NT2/D1 (cell line): ENCODE measurements at regions not wholly inside any gene's neighbourhood (a gene's known extent, or its start where the extent isn't known, plus 50 kb on each side); places are given as distances from the start of the nearest gene placed in this dataset.

ENCODE experiments used
- DNase-seq: peaks from one replicate; pipeline ENCODE4 v3.0.0-alpha.2; 2011; ENCODE audit warnings: low read depth, low spot score
- H3K27me3 ChIP-seq: 2 replicates; pipeline ENCODE4 v1.6.0; 2011; ENCODE audit warnings: mild to moderate bottlenecking; ENCODE audit not compliant: insufficient read length, insufficient read depth
- H3K36me3 ChIP-seq: 2 replicates; pipeline ENCODE4 v1.6.1; 2011; ENCODE audit warnings: mild to moderate bottlenecking, low read length, mixed read lengths; ENCODE audit not compliant: insufficient read depth, insufficient read length
- H3K4me1 ChIP-seq: 2 replicates; pipeline ENCODE4 v1.5.1; 2011; ENCODE audit not compliant: insufficient read depth, insufficient read length
- H3K4me3 ChIP-seq: 2 replicates; pipeline ENCODE4 v1.5.1; 2011; ENCODE audit warnings: low read depth; ENCODE audit not compliant: insufficient read length
- H3K9ac ChIP-seq: 2 replicates; pipeline ENCODE4 v1.6.0; 2011; ENCODE audit warnings: low read depth; ENCODE audit not compliant: insufficient read length
- H3K9me3 ChIP-seq: 2 replicates; pipeline ENCODE4 v1.5.1; 2011; ENCODE audit warnings: mild to moderate bottlenecking, low read length; ENCODE audit not compliant: insufficient read depth
- SUZ12 ChIP-seq: IDR thresholded peaks from 2 replicates; pipeline ENCODE4 v1.6.1; 2011; ENCODE audit not compliant: insufficient read length, insufficient read depth; ENCODE audit errors: extremely low read depth
- YY1 ChIP-seq: IDR thresholded peaks from 2 replicates; pipeline ENCODE4 v1.6.1; 2011; ENCODE audit not compliant: insufficient read length, insufficient read depth
- ZNF274 ChIP-seq: IDR thresholded peaks from 2 replicates; pipeline ENCODE4 v1.6.1; 2011; ENCODE audit warnings: mild to moderate bottlenecking, low read depth, low read length

- no peaks in the 10 kb centered on the region for H3K27me3 ChIP-seq
- no peaks in the 10 kb centered on the region for H3K36me3 ChIP-seq
- TF ChIP-seq ZNF274 (no peak), YY1 (no peak), SUZ12 (no peak)
- H3K9ac ChIP-seq: no peak overlapping the region
- H3K9me3 ChIP-seq: no peaks in the 10 kb centered on the region
- H3K4me3 ChIP-seq: no peak overlapping the region
- no peak for DNase-seq
- H3K4me1 ChIP-seq: no peaks in the 10 kb centered on the region
These were observed 246.1 kb downstream of the KCNRG start for GRCh38 chr13:50261130-50261901.

DNA sequence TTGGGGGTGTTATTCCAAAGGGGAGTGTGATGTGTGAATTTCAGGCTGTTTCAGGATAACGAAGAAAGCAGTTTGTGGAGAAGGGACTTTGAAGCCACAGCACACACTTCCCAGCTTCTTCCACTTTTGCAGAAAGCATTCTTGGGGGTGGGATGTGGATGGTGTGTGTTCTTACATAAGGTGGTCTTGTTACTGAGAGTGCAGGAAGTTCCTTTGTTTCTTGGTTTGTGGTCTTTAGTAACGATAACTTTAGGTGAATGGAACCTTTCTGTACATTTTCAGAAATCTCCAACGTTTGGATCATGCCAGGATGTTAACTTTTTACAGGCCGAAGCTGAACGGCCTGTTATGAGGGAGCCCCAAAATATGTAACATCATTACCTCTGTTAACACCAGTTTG is 251.8 kb downstream of the KCNRG start:
- no peak overlapping the region for H3K4me3 ChIP-seq
- H3K9me3 ChIP-seq: no peaks in the 10 kb centered on the region
- no peak overlapping the region for H3K9ac ChIP-seq
- DNase-seq: no peak
- H3K4me1 ChIP-seq: no peaks in the 10 kb centered on the region
- H3K27me3 ChIP-seq: no peaks in the 10 kb centered on the region
- H3K36me3 ChIP-seq: no peaks in the 10 kb centered on the region
- TF ChIP-seq SUZ12 (no peak), YY1 (no peak), ZNF274 (no peak)

DNA sequence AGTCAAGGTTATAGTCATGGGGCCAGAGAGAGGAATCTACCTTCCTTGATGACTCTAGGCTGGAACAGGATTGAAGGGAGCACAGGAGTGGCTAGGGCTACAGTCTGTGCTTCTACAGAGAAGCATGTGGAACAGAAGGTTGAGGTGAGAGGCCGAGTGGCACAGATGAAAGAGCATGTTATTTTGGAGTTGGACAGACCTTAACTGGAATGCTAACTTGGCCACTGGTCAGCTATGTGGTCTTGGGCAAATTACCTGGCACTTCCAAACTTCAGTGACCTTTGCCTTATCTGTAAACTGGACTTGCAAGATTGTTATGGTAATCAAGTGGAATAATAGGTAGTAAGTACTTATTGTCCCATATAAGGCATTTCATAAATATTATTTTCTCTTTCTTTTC is 252.7 kb downstream of the KCNRG start:
- no peaks in the 10 kb centered on the region for H3K4me1 ChIP-seq
- no peaks in the 10 kb centered on the region for H3K27me3 ChIP-seq
- DNase-seq: no peak
- no peaks in the 10 kb centered on the region for H3K9me3 ChIP-seq
- H3K4me3 ChIP-seq: no peak overlapping the region
- TF ChIP-seq ZNF274: no peak
- no peak for TF ChIP-seq YY1
- TF ChIP-seq SUZ12: no peak
- no peak overlapping the region for H3K9ac ChIP-seq
- H3K36me3 ChIP-seq: no peaks in the 10 kb centered on the region

GRCh38 chr13:50268500-50268899 is 253.3 kb downstream of the KCNRG start:
- Histone ChIP-seq H3K27me3 (no peaks in the 10 kb centered on the region), H3K9me3 (no peaks in the 10 kb centered on the region), H3K4me1 (no peaks in the 10 kb centered on the region), H3K9ac (no peak overlapping the region), H3K36me3 (no peaks in the 10 kb centered on the region), H3K4me3 (no peak overlapping the region)
- TF ChIP-seq YY1 (no peak), ZNF274 (no peak), SUZ12 (no peak)
- no peak for DNase-seq

- H3K9ac ChIP-seq: no peak overlapping the region
- no peaks in the 10 kb centered on the region for H3K27me3 ChIP-seq
- no peak for DNase-seq
These were observed 258.9 kb downstream of the KCNRG start for GRCh38 chr13:50274181-50274580.

GRCh38 chr13:50275392-50276063 is 260.3 kb downstream of the KCNRG start:
- Histone ChIP-seq H3K27me3 (no peaks in the 10 kb centered on the region), H3K4me1 (no peaks in the 10 kb centered on the region), H3K9me3 (no peaks in the 10 kb centered on the region), H3K36me3 (no peaks in the 10 kb centered on the region), H3K9ac (no peak overlapping the region), H3K4me3 (no peak overlapping the region)
- DNase-seq: no peak
- TF ChIP-seq SUZ12: no peak
- TF ChIP-seq ZNF274: no peak
- TF ChIP-seq YY1: no peak

More at GRCh38 chr13:50274181-50274580, 258.9 kb downstream of the KCNRG start:
- H3K4me3 ChIP-seq: no peak overlapping the region
- H3K4me1 ChIP-seq: no peaks in the 10 kb centered on the region
- TF ChIP-seq ZNF274: no peak
- TF ChIP-seq SUZ12: no peak
- no peak for TF ChIP-seq YY1
- H3K36me3 ChIP-seq: no peaks in the 10 kb centered on the region
- H3K9me3 ChIP-seq: no peaks in the 10 kb centered on the region

DNA sequence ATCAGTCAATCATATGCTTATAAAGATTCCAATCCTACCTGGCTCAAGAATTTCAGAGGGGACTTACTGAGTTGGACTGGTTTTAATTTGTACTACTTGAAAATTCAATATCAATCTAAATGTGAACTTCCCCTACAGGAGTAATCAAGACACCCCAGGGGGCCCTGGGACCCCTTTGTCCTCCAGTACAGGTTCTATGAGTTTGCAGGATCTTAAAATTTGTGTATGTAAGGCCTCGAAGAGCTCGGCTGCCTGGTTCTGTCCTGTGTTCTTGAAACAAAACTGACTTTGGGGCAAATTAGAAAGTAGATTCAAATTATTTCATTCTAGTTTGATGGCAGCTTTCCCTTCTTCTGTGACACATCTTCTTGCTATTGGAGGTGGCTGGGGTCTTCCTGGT is 261.3 kb downstream of the KCNRG start:
- TF ChIP-seq YY1: no peak
- no peak for TF ChIP-seq ZNF274
- no peak for TF ChIP-seq SUZ12
- H3K36me3 ChIP-seq: no peaks in the 10 kb centered on the region
- H3K4me3 ChIP-seq: no peak overlapping the region
- no peaks in the 10 kb centered on the region for H3K4me1 ChIP-seq
- no peak for DNase-seq
- H3K9me3 ChIP-seq: no peaks in the 10 kb centered on the region
- no peak overlapping the region for H3K9ac ChIP-seq
- no peaks in the 10 kb centered on the region for H3K27me3 ChIP-seq
